Myocyte (in vitro differentiated cells): ENCODE measurements at regions not wholly inside any gene's neighbourhood (a gene's known extent, or its start where the extent isn't known, plus 50 kb on each side); places are given as distances from the start of the nearest gene placed in this dataset.

Experiments
- DNase-seq: peaks from one replicate; pipeline ENCODE4 v3.0.0-alpha.2; 2012; ENCODE audit warnings: low read depth

DNA sequence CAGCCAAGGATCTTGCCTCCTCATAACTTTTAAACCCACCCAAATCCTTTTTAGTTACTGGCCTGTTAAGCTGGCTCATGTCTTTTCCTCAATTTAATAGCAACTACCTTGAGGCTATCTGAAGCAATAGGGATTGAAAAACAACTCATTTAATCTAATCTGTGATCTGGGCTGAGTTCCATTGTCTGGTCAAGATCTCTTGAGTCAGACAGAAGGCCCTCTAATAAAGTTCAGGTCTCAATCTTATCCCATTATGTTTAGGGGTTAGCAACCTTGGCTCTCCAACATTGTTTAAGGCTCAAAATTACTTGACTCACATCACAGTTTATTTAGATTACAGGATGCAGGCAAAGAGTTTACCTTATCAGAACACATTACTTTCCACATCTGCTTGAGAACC lies 436.1 kb downstream of the ANKRD50 start:
- no peak for DNase-seq

DNA sequence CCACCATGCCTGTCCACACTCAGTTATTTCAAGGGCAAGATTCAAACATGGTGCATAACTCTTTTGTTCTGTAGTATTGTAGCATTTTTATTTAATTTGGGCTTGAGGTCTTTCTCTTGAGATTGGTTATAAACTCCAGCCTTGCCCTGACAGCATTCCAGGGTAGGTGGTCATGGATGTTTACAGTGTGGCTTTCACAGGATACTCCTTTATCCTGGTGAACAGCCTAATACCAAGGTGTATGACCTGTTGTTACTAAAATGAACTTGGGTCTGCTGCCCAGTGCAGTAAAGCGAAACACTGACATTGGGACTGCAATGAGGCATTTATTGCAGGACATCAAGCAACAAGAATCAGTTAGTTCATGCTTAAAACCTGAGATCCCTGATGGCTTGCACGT lies 434.8 kb downstream of the ANKRD50 start:
- DNase-seq, result no peak

DNA sequence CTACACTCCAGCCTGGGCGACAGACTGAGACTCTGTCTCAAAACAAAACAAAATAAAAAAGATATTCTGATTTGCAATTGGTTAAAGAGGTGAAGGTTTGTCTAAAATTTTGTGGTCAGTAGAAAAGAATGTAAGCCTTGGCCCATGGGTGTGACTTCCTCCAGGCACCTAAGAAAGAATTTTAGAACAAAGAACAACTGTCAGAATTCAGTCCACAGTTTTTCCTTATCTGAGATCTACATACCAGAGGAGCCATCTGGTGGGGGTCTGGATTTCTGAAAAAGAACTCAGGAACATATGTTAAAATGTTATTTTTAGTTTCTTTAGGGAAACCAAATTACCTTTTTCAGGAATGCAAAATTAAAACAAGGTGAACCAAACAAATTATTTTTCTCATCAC lies 434.1 kb downstream of the ANKRD50 start:
- DNase-seq, result peak; percentile 22

DNA sequence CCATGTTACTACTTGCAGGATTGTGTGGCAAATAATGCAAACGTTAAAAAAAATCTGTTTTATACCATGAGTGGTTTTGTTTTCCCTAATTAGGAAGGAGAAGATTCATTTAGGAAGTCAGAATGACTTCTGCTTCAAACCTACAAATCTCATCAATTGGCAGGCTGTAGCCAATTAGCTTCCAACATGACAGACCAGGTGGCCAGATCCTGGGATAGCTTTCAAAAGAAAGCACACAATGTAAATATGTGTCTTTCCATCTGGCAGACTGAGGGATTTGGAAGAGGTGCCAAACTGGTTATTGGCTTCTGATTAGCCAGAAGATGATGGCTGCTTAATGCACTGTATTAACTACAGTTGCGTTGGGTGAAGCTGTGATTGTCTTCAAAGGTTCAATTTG lies 432.8 kb downstream of the ANKRD50 start:
- DNase-seq, result no peak

DNA sequence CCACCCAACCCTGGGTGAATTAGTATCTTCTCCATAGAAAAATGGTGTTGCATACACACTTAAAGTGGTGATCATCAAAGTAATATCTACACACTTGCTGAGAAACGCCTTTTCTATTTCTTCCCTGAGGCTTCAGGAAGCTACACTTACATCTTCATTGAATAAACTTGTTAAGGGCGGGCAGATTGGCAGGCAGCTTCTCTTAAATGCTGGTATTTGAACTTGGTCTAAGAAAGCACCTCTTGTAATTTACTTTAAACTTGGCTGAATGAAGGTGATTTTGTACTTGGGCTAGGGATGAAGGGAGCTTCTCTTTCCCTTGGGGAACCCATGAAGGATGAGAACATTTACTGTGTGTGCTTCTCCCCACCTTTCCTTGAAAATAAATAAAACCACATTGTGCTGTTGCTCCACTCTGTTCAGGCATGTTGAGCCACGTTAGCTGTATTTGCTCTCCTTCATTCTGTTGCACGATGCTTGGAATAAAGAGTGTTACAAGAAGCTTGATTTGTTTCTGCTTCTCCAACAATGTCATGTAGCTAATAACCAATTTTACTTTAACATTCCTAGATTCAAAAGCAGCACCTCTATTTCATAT lies 430.1 kb downstream of the ANKRD50 start:
- DNase-seq, result no peak

DNA sequence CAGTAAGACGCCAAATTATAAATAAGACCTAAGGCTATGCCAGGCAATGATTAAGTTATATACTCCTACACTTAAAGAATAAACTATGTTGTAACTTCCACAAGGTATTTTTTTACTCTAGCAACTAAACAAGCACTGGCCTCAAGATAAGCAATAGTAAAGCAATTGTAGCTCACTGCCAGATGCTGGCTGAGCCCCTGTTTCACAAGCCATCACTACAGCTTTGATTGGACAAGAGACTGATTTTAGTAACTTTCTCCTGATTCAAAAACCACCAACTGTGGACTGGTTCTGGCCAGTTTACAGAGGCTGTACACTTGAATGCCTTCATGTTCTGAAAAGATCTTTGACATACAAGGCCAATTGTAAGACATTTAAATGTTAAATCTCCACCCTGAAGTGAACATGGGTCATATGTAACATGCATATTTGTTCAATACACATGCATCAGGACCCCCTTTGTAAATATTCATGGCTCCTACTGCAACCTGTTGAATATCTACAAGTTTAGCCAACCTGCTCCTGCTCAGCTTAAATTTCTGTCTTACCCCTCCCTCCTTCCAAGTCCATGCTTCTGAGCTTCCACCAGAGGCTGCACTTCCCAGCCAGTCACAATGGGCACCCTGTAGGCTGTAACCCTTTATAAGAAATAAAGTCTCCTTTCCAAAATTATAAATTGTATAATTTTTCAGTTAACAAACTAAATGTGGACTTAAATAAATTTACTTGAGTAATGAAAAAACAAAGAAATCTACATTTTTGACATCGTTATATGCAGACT lies 423.6 kb downstream of the ANKRD50 start:
- DNase-seq, result no peak

DNA sequence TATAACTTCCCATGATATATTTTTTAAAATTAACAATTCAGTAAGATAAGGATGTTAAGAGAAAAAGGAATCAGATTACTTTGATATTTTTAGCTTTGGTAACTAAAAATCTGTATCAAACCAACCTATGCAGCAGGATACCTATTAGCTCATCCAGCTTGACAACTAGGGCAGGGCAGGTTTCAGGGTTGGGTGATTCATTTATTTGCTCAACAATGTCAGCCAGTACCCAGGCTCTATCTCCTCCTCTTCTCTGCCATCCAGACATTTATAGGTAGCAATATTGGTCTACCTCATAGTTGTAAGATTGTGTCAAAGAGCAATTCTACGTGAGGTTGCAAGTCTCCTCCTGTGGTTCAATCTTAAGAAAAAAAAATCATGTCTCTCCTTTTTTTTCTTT lies 421.9 kb downstream of the ANKRD50 start:
- no peak for DNase-seq

DNA sequence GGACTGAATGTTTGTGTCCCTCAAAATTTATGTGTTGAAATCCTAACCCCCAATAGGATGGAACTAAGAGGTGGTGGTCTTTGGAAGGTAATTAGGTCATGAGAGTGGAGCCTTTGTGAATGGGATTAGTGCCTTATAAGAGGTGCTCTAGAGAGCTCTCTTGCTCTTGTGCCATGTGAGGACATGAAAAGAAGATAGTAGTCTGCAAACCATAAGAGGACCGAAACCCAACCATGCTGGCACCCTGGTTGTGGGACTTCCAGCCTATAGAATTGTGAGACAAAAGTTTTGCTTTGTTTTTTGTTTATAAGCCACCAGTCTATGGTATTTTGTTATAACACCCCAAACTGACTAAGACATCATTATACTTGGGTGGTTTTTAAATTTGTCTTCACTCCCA lies 417.1 kb downstream of the ANKRD50 start:
- DNase-seq, result no peak

DNA sequence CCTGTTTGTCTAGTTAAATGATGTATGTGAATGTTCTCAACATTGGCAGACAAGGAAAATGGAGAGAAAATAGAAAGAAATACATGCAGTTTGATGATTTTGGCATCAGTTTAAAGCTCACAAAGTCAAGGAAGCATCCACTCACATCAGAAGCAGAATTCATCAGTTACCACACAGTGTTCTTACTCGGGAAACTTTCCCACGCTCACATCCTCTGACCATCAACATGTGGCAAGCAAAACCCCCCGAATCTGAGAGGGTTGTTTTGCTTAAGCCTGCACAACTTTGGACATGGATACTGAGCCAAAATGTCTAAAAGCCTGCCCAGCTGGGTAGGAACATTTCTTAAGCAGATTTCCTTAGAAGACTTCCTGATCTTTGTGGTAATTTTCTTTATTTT lies 407.6 kb downstream of the ANKRD50 start:
- DNase-seq, result peak; percentile 22

DNA sequence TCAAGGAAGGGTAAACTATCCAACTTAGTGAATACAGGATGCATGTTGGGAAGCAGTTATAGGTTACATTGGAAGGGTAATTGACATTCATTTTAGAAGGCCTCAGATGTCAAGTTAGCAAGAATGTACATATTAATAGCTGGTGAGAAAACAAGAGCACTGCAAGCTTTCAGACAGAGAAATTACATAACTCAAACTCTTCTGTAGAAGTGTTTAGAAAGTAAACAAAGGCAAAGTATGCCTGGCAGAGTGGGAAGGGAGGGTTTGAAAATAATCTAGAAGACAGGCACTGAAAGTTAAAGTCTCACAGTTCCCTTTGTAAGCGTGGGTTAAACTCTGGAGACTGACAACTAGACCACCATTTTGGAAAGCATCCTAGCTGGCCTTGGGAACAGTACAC lies 406.2 kb downstream of the ANKRD50 start:
- no peak for DNase-seq

DNA sequence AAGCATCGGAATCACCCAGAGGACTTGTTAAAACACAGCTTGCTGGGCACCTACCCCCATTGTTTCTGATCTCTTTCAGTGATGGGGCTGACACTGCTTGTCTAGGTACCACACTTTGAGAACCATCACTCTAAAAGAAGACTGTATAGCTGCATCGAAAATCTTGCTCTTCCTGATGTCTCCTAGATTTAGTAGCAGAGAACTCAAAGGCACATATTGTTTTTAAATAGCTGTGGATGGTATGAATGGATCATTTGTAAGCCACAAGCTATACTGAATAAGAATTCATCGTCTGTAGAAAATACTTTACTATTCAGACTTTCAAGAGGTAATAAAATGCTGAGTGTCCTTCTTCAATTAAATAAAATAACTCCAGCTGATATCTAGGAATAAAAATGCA lies 405.4 kb downstream of the ANKRD50 start:
- no peak for DNase-seq

DNA sequence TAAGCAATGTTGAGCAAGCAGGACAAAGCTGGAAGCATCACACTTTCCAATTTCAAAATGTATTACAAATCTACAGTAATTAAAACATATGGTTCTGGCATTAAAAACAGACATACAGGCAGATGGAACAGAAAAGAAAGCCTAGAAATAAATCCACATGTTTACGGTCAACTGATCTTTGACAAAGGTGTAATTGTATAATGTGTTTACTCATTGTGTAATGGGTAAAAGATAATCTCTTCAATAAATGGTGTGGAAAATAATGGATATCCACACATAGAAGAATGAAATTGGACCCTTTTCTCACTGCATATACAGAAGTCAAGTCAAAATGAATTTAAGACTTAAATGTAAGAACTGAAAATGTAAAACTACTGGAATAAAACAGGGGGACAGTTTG lies 394.2 kb downstream of the ANKRD50 start:
- no peak for DNase-seq

DNA sequence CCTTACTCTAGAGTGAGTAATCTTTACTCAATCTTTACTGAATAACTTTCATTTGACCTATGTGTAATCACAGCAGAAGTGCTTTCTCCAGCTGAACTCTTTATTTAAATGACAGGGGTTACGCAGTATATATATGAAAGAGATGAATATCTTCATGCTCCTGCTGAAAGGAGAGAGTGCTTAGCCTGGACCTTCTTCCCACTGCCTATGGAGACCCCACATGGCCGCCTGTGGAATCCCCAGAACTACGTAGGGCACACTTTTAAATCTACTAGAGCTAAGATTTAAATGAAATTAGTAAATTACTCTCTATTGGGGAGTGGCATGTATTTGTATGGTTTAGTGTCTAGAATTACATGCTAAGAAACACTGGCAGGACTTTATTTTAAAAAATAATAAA lies 391.2 kb downstream of the ANKRD50 start:
- DNase-seq, result no peak

DNA sequence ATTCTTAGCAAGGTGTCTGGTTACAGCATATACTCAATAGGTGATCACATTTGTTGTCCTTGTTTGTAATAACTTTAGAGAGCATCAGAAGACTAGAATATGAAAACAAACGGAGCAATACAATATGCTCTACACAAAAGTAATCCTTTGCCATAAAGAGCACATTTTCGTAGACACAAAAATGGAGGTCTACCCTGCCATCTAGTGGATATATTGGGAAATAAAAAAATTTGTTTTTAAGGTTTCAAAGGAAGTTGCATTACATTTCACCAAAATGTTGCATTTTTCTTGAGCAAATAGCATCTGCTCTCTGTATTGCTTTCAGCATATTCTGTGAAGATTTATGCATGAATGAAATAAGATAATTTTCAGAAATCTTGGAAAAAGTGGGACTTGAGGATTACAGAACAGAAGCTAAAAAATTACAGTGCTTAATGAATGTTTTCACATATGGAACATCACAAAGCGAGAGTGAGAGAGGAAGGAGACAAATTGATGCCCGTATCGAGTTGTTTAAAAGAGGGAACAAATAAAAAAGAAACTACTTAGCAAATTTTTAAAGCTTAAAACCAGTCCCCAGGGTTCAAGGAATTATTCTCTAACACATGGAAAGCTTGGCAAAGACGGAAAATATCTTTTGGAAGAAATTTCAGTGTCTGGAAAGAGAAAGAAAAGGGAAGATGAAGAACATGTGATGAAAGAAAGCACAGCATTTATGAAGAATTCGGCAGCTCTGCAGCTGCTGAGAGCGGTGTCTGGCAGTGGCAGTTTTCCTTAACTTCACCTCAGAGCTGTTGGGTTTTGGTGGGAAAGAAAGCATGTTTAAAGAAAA lies 390.1 kb downstream of the ANKRD50 start:
- DNase-seq, result peak; percentile 49

DNA sequence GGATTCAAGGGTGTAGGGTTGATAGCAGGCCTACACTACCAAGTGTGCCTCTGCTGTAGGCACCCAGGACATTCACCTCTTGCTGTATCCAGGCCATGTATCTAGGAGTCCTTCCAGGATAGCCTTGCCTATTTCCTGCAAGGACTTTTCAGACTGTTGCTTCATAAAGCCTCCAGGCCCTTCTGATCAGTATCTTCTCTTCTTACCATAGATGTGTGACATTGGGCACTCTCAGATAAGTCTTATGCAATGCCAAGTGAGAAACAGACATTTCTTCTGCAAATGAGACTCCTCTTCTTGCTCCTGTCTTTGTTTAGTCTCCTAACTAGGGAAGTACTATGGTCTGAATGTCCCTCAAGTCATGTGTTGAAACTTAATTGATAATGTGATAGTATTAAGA lies 386.8 kb downstream of the ANKRD50 start:
- DNase-seq, result no peak

DNA sequence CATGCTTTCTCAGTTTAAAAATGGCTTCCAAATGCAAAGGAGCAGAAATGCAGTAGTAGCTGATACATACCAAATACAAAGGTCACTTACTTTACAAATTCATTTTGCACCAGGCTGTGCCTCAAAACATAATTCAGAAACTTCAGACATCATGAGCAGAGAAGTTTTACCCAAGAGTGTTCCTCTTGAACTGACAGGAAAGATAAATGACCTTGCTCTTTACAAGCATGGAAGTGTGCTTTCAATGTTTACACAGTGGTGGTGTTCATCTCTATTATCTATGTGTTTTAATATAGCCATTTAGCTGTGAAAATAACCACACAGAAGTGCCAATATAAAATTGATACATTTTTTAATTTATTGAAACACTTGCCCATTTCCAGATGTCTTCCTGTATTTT lies 383.4 kb downstream of the ANKRD50 start:
- no peak for DNase-seq

DNA sequence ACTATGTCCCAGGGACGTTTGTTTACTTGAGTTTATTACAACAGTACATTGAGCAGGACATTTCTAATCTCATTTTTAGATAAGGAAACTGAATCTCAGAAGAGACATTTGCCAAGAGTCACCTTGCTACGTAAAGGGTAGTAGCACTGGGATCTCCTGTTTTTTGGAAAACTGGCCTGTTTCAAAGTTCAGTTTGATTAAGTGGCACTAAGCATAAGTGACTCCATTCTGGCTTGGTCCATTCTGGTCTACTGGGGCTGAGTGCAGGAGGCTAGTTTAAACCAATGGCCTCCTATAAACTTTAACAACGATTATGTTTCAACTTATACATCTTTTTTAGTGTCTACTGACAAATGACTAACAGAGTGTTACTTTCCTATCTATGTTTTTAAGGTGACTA lies 382.5 kb downstream of the ANKRD50 start:
- no peak for DNase-seq

DNA sequence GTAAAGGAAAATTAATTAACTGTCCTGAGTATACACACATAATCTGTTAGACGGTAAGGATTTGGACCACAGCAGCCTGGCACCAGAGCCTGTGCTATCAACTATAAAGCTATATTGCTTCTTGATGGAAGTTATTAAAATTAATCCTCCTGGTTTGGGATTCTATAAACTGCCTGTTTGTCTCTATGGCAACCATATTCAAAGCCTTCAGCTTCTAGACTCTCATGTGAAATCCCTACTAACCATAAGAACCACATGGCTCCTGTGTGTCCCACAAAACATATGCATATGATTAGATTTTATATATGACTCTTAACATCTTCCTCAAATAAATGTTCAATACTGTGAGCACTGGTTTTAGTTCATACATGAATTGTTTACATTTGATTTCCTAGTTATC lies 380.8 kb downstream of the ANKRD50 start:
- no peak for DNase-seq

DNA sequence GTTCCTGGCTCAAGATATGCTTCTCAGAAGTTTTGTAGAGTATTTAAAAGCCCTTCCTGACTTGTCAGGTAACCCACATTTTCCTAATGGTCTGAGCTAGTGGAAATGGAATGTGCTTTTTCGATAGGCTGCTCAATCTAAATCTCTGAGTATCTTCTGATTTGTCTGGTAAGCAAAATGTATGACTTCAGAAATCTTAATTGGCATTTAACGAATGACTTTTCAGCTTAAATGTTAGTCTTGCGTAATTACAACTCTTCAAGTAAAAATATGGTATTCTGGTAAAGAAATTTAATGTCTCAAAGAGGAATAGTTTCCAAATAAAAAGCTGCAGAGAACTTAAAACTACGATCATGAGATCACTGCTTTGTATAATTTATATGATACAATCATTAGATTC lies 379.1 kb downstream of the ANKRD50 start:
- no peak for DNase-seq

DNA sequence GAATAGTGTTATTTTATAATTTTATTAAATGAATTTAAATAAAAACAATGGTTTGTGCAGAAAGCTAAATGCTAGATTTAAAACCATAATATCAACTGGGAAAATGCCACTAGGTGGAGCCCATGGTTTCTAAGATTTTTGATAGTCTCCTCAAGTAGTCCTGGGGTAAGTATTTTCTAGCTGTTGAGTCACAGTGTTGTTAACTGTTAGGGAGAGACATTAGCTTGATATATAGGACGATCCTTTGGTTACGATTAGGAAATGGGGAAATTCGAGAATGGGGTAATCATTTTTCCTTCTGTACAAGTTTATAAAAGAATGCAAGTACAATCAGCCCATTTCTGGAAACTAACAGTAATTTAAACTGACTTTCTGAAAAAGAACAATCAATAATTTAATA lies 378.4 kb downstream of the ANKRD50 start:
- peak; percentile 81 for DNase-seq

DNA sequence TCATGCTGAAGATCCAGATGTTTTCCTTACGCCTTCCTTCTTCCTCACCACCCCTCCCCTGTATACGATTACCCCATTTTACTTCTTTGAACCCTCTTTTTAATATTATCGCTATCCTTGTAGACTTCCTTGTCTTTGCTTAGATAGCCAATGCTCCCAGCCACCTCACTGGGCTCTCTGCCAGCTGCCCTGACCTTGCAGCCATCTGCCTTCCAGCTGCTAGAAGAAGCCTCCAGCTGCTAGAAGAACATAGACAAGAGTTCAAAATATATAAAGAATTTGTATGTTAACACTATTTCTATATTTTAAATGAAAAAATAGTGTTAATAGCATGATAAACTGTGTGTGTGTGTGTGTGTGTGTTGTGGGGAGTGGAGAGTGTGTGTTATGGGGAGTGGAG lies 374.7 kb downstream of the ANKRD50 start:
- DNase-seq, result peak; percentile 64

DNA sequence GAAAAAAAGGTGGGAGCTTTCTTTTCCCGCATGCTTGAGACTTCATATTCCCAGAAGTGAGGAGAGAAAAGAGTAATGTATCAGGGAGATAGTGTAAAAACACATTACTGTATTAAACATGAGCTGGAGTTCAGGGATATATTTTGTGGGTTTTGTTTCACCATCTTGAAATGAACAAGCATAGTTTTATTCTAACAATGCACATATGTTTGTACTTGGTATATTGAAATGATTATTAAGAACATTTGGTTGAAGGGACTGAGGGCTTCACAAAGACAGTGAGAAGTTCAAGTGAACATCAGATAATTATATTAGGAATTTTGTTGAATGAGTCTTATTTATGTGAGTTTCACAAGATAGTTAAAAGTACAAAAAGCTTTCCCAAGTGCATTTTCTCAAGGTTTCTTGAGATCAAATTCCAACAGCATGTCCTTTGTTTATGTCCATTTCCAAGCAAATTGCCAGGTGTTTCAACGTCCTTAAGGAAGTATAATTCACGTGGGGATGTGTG lies 368.8 kb downstream of the ANKRD50 start:
- DNase-seq, result no peak
